ENCODE measurements at regions not wholly inside any gene's neighbourhood (a gene's known extent, or its start where the extent isn't known, plus 50 kb on each side); places are given as distances from the start of the nearest gene placed in this dataset.

- Histone ChIP-seq H3K9me1 (ENCODE audit: control insufficient read depth, extremely low read depth, insufficient read depth, low read length) (no peaks in the 10 kb centered on the region), H3K9ac (ENCODE audit: control insufficient read depth, extremely low read depth, insufficient read depth, low read length) (no peak overlapping the region), H3K36me3 (ENCODE audit: control insufficient read depth in 2 of 2, extremely low read depth in 1 of 2, insufficient read depth in 2 of 2, low read length in 2 of 2) (no peaks in the 10 kb centered on the region), H3K4me2 (ENCODE audit: control insufficient read depth, extremely low read depth, insufficient read depth, low read depth, low read length) (no peak overlapping the region), H3K4me1 (ENCODE audit: control insufficient read depth, extremely low read depth, insufficient read depth, low read length) (no peaks in the 10 kb centered on the region), H2AFZ (ENCODE audit: control insufficient read depth, low read length) (no peak overlapping the region), H3K27ac (ENCODE audit: control insufficient read depth, insufficient read depth, low read length) (no peak overlapping the region), H3K27me3 (ENCODE audit: control insufficient read depth, extremely low read depth, insufficient read depth, low read length) (no peaks in the 10 kb centered on the region), H3K79me2 (ENCODE audit: control insufficient read depth, insufficient read depth, low read length) (no peaks in the 10 kb centered on the region), H3K9me3 (ENCODE audit: control insufficient read depth, low read depth, low read length) (no peaks in the 10 kb centered on the region), H3K4me3 (ENCODE audit: control insufficient read depth in 2 of 3, extremely low read depth in 1 of 3, insufficient read depth in 2 of 3, low read depth in 1 of 3, low read length in 3 of 3) (no peak overlapping the region), H4K20me1 (ENCODE audit: control insufficient read depth, extremely low read depth, insufficient read depth, low read length) (no peaks in the 10 kb centered on the region)
- dilution Hi-C loops (cut with MboI; ENCODE audit: extremely low pct_ligation_motif_present, low sequenced_read_pairs): no loop called here
- no peak for TF ChIP-seq CTCF (optimal IDR thresholded peaks at IDR 0.05 in 1 of 3, IDR thresholded peaks at IDR 0.05 in 1 of 3, conservative IDR thresholded peaks at IDR 0.05 in 1 of 3; ENCODE audit: extremely low read depth in 1 of 3, insufficient read depth in 2 of 3, low read length in 3 of 3)
- no peak for TF ChIP-seq EZH2 (IDR thresholded peaks at IDR 0.05; ENCODE audit: low read length)
- DNase-seq (ENCODE audit: low read depth, low spot score): no peak
- FAIRE-seq: no peak
Observed at GRCh38 chr6:21679761-21680265, 86.3 kb downstream of the SOX4 start.

GRCh38 chr6:21680611-21681010, 87.1 kb downstream of the SOX4 start:
- TF ChIP-seq CTCF (optimal IDR thresholded peaks at IDR 0.05 in 1 of 3, IDR thresholded peaks at IDR 0.05 in 1 of 3, conservative IDR thresholded peaks at IDR 0.05 in 1 of 3; ENCODE audit: extremely low read depth in 1 of 3, insufficient read depth in 2 of 3, low read length in 3 of 3): no peak
- TF ChIP-seq EZH2 (IDR thresholded peaks at IDR 0.05; ENCODE audit: low read length): no peak
- H3K4me2 ChIP-seq (ENCODE audit: control insufficient read depth, extremely low read depth, insufficient read depth, low read depth, low read length): no peak overlapping the region
- no peak overlapping the region for H3K4me3 ChIP-seq (ENCODE audit: control insufficient read depth in 2 of 3, extremely low read depth in 1 of 3, insufficient read depth in 2 of 3, low read depth in 1 of 3, low read length in 3 of 3)
- no peak overlapping the region for H3K27ac ChIP-seq (ENCODE audit: control insufficient read depth, insufficient read depth, low read length)
- H3K27me3 ChIP-seq (ENCODE audit: control insufficient read depth, extremely low read depth, insufficient read depth, low read length): no peaks in the 10 kb centered on the region
- no peaks in the 10 kb centered on the region for H4K20me1 ChIP-seq (ENCODE audit: control insufficient read depth, extremely low read depth, insufficient read depth, low read length)
- no peak overlapping the region for H2AFZ ChIP-seq (ENCODE audit: control insufficient read depth, low read length)
- dilution Hi-C loops (cut with MboI; ENCODE audit: extremely low pct_ligation_motif_present, low sequenced_read_pairs): no loop called here
- H3K9me1 ChIP-seq (ENCODE audit: control insufficient read depth, extremely low read depth, insufficient read depth, low read length): no peaks in the 10 kb centered on the region
- no peaks in the 10 kb centered on the region for H3K9me3 ChIP-seq (ENCODE audit: control insufficient read depth, low read depth, low read length)
- no peak for FAIRE-seq
- no peak overlapping the region for H3K9ac ChIP-seq (ENCODE audit: control insufficient read depth, extremely low read depth, insufficient read depth, low read length)
- DNase-seq (ENCODE audit: low read depth, low spot score): no peak
- H3K79me2 ChIP-seq (ENCODE audit: control insufficient read depth, insufficient read depth, low read length): no peaks in the 10 kb centered on the region
- H3K36me3 ChIP-seq (ENCODE audit: control insufficient read depth in 2 of 2, extremely low read depth in 1 of 2, insufficient read depth in 2 of 2, low read length in 2 of 2): no peaks in the 10 kb centered on the region
- H3K4me1 ChIP-seq (ENCODE audit: control insufficient read depth, extremely low read depth, insufficient read depth, low read length): no peaks in the 10 kb centered on the region

Data from keratinocyte (primary cell).